ENCODE measurements at regions not wholly inside any gene's neighbourhood (a gene's known extent, or its start where the extent isn't known, plus 50 kb on each side); places are given as distances from the start of the nearest gene placed in this dataset.

DNA sequence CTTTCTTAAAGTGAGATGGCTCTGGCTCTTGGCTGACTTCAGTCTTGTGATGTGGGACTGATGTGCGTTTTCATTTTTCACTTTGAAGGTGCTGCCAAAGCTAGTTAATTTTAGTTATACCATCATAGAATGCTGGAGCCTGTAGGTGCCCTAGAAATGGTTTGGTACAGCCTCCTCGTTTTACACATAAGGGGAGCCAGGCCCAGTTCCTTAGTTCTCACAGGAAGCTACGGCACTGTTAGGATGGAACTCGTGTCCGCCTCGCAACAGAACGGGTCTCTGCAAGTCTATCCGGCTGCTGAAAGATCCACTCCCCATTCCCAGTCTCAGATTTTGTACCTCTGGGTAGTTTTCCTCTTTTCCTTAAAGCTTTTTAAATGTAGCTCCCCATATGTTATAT, 173.2 kb upstream of the PRPS1L1 start:
- TF ChIP-seq, protein P1, sequence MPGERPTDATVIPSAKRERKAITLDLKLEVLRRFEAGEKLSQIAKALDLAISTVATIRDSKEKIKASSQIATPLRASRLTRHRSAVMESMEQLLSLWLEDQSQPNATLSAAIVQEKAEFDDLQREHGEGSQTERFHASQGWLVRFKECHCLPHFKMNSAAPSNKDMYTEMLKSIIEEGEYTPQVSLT (CRISPR knock-in tag; IDR thresholded peaks at IDR 0.05; ENCODE audit: borderline replicate concordance, low read depth) = no peak
- TF ChIP-seq HMG20A (CRISPR knock-in tag; IDR thresholded peaks at IDR 0.05; ENCODE audit: borderline replicate concordance) = no peak
